Kidney glomerular epithelial cell (primary cell): ENCODE measurements at regions not wholly inside any gene's neighbourhood (a gene's known extent, or its start where the extent isn't known, plus 50 kb on each side); places are given as distances from the start of the nearest gene placed in this dataset.
"Not testable (repeated sequence)": the region's sequence is repeated elsewhere in the genome, so short reads cannot be mapped to it uniquely, and the experiment has no call there.

ENCODE experiments used
- DNase-seq: peaks from one replicate; lab custom pipeline; 2025; lab: John Stamatoyannopoulos, UW

DNA sequence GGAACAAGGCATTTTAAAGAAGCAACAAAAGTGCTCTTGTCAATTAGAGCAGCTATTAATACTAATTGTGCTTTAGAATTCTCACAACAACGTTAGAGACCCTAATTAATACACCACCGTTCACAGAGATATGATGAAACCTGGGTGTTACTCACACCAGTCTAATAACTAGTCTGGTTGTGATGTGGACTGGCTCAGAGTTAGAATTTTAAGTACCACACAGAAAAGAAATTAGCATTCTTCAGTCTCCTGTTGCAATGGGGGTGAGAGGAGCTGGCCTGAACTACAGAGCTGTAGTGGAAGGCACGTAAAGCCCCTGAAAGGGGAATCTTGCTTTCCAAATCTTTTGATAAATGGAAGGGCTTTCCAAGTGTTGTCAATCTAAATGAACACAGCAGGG lies 240.8 kb upstream of the TOX3 start:
- no peak for DNase-seq

DNA sequence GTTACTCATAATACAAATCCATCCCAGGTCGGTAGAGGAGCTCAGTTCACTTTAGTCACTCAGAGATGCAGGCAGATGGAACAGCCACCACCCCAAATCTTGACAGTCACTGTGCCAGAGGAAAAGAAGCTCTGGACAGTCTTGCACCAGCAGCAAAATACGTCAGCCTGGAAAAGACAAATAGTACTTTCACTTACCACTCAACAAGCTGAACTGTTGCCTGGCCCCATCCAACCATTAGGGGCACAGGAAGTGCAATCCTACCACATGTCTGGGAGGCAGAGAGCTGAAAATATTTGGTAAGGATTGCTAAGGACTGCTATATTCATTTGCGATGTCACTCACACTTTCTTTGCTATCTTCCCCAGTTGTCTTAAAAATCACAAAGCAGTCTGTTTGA lies 239.1 kb upstream of the TOX3 start:
- DNase-seq, result no peak

GRCh38 chr16:52785653-52786052 lies 238.7 kb upstream of the TOX3 start:
- no peak for DNase-seq

- DNase-seq, result no peak
Measured at GRCh38 chr16:52783616-52784015, 236.7 kb upstream of the TOX3 start.

- no peak for DNase-seq
Measured at GRCh38 chr16:52781005-52781630, 234.2 kb upstream of the TOX3 start.

GRCh38 chr16:52773026-52773425 lies 226.1 kb upstream of the TOX3 start:
- DNase-seq, result no peak

- no peak for DNase-seq
Measured at GRCh38 chr16:52770828-52771227, 223.9 kb upstream of the TOX3 start.

DNA sequence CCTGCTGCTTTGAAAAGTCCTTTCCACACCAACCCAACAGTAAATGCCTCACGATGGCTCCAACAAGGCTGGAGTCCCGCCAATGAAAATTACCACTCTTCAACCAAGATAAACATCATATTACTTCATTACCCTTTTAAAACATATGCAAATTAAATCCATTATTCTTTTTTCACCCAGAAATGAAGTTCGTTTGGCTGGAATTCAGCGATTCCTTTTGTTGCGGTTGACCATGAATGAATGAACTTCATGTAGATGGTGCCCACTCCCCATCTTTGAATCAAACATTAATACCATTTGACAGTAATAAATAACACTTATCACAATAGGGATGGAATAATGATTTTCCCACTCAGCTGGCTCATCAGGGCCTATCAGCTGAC lies 211.5 kb upstream of the TOX3 start:
- no peak for DNase-seq

GRCh38 chr16:52757746-52758472 lies 211.0 kb upstream of the TOX3 start:
- no peak for DNase-seq

DNA sequence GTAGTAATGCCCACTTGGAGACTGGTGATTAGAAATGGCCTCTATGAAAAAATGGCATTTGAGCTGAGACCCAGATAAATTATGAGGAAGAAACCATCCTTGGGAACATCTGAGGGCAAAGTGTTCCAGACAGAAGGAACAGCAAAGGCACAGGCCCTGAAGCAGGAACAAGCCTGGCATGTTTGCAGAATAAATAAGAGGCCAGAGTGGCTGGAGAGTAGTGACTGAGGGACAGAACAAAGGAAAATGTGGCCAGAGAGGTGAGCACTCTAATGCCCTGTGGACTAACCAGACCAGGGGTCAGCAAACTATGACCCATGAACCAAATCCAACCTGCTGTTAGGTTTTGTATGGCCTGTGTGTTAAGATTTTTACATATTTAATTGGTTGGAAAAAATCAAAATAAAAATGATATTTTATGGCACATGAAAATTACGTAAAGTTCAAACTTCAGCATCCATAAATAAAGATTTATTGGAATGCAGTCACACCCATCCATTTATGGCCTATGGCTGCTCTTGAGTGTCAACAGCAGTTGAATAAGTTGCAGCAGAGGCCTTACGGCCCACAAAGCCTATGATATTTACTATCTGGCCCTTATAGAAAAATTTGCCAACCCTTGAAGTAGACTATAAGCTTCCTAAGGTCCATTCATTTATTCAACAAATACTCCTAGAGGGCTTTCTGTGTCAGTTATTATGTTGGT lies 210.0 kb upstream of the TOX3 start:
- no peak for DNase-seq

- DNase-seq, result no peak
Measured at GRCh38 chr16:52755396-52755795, 208.5 kb upstream of the TOX3 start.

DNA sequence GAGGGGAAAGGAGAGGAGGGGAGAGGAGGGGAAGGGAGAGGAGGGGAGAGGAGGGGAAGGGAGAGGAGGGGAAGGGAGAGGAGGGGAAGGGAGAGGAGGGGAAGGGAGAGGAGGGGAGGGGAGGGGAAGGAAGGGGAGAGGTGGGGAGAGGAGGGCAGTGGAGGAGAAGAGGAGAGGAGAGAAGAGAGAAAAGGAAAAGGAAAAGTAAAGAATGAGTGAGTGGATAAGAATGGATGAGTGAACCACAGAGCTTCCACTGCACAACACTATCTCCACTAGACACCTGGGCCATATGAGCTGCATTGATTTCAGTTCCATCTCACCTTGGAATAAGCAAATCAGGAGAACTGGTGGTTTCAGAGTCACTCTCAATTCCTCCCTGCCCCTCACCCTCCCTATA lies 204.1 kb upstream of the TOX3 start:
- no peak for DNase-seq

- DNase-seq, result no peak
Measured at GRCh38 chr16:52748741-52749140, 201.8 kb upstream of the TOX3 start.

DNA sequence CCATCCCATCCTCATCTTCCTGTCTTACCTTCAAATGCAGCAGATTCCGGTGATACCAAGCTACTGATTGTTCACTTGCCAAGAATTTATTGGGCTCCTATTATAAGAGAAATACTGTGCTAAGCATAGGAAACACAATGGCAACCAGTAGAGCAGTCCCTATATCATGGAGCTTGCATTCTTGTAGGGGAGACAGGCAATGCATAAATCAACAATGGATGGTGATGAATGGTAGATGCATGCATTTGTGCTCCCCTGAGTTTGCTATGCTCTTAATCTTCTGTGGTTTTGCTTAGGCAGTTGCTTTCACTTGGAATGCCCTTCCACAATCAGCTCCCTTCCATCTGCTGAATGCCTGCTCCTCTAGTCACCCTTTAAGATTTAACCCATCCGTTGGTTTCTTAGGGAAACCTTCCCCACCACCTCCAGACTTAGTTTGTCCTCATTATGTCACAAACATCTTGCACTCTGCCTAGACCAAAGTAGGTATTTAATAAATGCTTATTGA lies 200.2 kb upstream of the TOX3 start:
- no peak for DNase-seq

- no peak for DNase-seq
Measured at GRCh38 chr16:52743707-52744106, 196.8 kb upstream of the TOX3 start.

GRCh38 chr16:52742608-52743170 lies 195.7 kb upstream of the TOX3 start:
- DNase-seq, result no peak

DNA sequence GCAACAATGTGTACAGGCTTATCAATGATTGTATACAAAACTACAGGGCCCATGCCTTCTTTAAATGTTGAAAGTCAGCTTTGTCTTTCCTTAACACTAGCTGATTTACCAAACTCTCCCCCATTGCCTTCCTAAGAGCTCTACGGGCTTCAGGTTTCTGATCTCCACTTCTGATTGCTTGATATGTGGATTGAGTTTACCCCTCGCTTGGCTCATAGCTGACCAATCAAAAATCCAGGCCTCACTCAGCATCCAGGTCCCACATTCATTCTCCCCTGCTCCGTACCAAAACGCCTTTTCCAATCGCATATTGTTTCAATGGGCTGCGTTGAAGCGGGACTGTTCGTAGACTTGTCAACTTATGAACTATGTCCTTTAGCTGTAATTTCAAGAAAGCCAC lies 195.1 kb upstream of the TOX3 start:
- DNase-seq, result no peak

DNA sequence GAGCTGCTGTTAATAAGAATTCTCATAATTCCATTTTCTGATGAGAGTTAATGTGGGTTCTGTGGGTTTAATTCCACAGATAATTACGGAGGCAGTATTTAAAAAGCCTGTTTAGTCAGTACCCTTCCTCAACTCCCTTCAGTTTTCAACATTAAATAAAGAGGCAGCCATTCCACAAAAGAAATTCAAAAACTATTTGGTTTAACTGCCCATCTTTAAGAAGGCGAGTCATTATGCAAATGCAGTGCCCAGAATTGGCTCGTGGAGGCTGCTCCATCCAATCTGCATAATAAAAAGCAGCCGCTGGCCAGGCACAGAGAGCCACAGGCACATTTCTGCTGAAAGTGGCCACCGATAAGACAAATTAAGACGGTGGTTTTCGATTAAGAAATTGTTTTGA lies 194.4 kb upstream of the TOX3 start:
- DNase-seq, result no peak

- DNase-seq, result no peak
Measured at GRCh38 chr16:52740766-52741165, 193.8 kb upstream of the TOX3 start.

GRCh38 chr16:52740333-52740732 lies 193.4 kb upstream of the TOX3 start:
- no peak for DNase-seq

DNA sequence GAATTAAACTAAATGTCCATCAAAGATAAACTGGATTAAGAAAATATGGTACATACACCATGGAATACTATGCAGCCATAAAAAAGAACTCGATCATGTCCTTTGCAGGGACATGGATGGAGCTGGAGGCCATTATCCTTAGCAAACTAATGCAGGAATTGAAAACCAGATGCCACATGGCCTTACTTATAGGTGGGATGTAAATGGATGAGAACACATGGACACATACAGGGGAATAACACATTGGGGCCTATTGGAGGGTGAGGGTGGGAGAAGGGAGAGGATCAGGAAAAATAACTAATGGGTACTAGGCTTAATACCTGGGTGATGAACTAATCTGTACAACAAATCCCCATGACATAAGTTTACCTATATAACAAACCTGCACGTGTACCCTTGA lies 192.0 kb upstream of the TOX3 start:
- DNase-seq, result not testable (repeated sequence)

GRCh38 chr16:52731219-52731875 lies 184.4 kb upstream of the TOX3 start:
- DNase-seq, result no peak
